ENCODE measurements at regions not wholly inside any gene's neighbourhood (a gene's known extent, or its start where the extent isn't known, plus 50 kb on each side); places are given as distances from the start of the nearest gene placed in this dataset.

DNA sequence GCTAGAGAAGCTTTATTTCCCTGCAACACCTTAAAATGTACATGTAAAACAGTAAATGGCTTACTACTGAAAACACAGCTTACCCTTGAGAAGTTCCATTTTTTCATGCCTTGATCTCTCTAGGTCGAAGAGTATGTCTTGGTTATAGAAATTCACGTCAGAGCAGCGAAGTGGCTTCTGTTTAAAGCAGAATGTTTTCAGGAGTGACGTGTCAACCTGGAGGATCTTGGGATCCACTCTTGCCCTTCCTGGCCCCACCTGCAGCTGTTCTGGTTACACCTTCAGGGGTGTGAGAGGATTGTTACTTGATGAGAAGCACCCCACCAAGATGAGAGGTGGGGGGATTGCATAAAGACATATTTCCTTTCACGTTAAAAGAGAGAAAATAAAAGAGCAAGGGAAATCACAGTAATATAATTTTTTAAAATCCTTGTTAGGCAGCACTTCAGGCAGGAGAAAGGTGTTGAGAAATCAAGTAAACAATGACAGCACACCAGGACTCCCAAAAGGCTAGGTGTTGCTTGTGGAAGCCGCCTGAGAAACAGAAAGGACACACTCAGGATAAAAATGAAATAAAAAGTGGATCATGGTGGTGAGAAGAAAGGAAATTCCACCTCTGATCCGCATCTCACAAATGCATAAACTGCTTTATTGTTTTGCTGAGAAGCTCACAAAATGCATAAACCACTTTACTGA is 149.7 kb downstream of the UNC5CL start:
- no peak overlapping the region for H3K27ac ChIP-seq
- TF ChIP-seq, protein P1, sequence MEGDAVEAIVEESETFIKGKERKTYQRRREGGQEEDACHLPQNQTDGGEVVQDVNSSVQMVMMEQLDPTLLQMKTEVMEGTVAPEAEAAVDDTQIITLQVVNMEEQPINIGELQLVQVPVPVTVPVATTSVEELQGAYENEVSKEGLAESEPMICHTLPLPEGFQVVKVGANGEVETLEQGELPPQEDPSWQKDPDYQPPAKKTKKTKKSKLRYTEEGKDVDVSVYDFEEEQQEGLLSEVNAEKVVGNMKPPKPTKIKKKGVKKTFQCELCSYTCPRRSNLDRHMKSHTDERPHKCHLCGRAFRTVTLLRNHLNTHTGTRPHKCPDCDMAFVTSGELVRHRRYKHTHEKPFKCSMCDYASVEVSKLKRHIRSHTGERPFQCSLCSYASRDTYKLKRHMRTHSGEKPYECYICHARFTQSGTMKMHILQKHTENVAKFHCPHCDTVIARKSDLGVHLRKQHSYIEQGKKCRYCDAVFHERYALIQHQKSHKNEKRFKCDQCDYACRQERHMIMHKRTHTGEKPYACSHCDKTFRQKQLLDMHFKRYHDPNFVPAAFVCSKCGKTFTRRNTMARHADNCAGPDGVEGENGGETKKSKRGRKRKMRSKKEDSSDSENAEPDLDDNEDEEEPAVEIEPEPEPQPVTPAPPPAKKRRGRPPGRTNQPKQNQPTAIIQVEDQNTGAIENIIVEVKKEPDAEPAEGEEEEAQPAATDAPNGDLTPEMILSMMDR (IDR thresholded peaks at IDR 0.05): no peak
- peak; percentile 29 for DNase-seq (ENCODE audit: low spot score)
- no peak overlapping the region for H3K4me3 ChIP-seq

DNA sequence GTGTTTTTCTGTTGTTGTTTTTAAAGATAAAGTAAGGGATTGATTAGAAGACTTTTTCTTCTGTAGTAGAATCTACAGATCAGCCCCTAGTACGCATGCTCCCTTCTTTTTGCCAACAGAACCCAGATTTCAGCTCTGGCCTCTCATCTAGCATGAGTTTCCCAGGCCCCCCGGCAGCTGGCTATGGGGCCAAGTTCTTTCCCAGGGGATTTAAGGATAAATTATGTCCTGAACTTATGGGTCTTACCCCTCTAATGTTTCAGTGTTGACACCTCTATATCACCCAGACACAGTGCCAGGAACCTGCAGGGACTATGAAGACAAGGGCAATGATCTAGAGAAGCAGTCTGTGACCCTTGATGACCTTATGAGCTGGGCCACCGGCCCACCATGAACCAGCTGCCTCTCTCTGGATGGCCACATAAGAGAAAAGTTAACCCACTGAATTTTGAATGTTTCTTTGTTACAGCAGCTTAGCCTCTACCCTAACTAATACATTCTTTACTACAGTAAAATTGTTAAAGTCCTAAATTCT is 150.5 kb downstream of the UNC5CL start:
- DNase-seq (ENCODE audit: low spot score): peak; percentile 49
- TF ChIP-seq, protein P1 (IDR thresholded peaks at IDR 0.05): no peak
- no peak overlapping the region for H3K4me3 ChIP-seq
- no peak overlapping the region for H3K27ac ChIP-seq

DNA sequence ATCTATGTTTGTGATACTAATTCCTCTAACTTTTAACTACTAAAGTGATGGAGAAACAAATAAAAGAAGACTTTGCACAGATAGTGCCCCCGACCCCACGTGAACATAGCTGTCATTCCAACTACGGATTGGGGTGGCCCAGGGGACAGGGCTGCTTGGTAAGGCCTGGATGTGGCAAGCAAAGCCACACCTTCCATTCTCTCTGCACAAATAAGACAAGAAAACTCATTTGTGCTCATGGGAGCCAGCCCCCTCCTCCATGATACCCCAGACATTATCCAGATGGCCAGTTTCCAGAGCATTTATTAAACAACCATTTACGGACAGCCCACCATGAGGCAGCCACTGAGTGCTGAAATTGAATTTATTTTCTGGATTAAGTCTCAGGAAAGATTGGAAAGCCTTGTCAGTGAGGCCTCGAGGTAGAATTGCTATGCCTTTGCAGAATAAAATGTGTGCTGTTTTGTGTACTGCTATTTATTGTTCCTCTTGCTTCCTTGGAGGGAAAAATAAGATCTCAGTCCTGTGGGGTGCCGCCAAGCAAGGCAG is 151.2 kb downstream of the UNC5CL start:
- H3K27ac ChIP-seq: no peak overlapping the region
- no peak overlapping the region for H3K4me3 ChIP-seq
- DNase-seq (ENCODE audit: low spot score): peak; percentile 7
- TF ChIP-seq, protein P1 (IDR thresholded peaks at IDR 0.05): no peak

DNA sequence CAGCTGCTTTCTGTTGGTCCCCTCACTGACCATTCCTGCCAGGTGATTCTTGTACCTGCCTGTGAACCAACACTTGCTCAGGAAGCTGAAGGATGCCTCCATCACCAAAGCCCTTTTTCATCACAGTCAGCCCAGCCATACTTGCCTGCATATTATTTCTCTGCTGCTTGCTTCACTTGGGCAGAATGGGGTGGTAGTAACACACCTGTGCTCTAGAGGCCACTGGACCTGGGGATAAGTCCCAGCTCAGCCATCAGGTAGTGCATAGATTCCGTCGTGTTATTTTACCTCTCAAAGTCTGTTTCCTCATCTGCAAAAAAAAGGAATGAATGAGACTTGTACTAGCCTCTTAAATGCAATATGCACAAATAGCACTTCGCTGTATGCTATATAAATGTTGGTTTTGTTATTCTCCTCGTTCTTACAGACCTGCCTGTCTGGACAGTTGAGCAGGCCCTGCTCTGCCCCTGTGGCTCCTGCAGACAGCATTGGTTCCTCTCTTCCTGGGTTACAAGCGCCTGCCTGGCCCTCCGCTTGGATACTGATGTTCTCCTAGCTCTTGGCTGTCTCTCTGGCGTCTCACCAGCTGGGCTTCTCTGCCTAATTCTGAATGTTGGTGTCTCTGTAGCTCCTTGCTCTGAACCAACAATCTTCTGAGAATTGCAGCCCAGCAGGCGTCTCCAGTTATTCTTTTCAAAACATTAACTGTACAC is 151.8 kb downstream of the UNC5CL start:
- Histone ChIP-seq H3K27ac (no peak overlapping the region), H3K4me3 (no peak overlapping the region)
- TF ChIP-seq, protein P1 (IDR thresholded peaks at IDR 0.05): no peak
- no peak for DNase-seq (ENCODE audit: low spot score)

DNA sequence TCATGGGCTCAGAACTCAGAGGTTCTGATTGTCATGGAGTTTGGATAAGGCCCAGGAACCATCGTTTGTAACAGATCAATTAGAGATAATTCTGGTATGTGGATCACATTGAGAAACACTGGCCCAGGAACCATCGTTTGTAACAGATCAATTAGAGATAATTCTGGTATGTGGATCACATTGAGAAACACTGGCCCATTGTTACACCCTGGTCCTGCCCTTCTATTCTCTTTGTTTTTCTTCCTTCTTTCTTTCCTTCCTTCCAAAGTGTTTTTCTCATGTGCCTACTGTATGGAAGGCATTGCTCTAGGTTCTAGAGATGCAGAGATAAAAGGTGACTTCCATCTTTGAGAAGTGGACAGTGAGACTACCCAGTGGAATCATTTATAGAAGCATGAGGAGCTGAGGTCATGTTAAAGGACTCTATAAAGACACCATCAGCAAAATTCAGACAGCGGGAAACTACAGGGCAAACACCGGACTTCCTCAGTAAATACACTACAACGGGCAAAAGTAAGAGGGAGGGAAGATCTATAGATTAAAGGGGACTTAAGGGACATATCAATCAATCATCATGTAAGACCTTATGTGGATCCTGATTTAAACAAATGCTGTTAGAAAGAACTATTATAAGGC is 153.8 kb downstream of the UNC5CL start:
- TF ChIP-seq, protein P1 (IDR thresholded peaks at IDR 0.05): no peak
- no peak for DNase-seq (ENCODE audit: low spot score)
- no peak overlapping the region for H3K4me3 ChIP-seq
- H3K27ac ChIP-seq: no peak overlapping the region

DNA sequence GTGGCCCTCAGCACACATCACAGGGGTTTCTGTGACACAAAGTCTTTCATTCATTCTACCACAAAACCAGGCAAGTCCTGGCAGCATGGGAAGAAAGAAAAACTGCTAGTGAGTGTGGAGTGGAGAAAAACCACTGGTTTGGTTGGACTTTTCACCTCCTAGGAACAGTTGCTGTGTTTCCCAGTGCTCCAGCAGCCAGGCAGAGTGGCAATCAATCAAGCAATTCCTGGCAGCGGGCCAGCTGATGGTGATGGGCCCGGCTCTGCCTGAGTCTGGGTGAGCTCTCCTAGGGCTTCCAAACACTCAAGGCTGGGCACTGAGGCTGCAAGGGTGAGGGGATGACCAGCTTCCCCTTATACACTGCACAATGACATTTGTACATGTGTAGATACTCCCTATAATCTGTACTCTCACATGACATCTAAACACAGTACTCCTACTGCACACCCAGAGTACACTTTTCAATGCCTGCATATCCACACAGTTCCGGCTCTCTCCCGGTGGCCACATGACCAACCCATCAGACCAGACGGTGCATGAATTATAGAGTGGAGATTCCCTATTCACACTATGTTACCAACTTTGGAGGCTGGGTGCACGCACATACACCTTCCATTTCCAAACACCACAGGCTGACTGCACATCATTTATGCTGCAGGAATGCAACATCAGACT is 156.6 kb downstream of the UNC5CL start:
- no peak for DNase-seq (ENCODE audit: low spot score)
- TF ChIP-seq, protein P1 (IDR thresholded peaks at IDR 0.05): no peak
- H3K4me3 ChIP-seq: no peak overlapping the region
- no peak overlapping the region for H3K27ac ChIP-seq

All from coronary artery (tissue), 2 donors.